ENCODE measurements at regions not wholly inside any gene's neighbourhood (a gene's known extent, or its start where the extent isn't known, plus 50 kb on each side); places are given as distances from the start of the nearest gene placed in this dataset.

- DNase-seq (ENCODE audit: low read depth), result no peak
- H3K4me3 ChIP-seq (replicated peaks; ENCODE audit: low read depth, low read length), result no peak overlapping the region
- no peak for TF ChIP-seq CTCF (IDR thresholded peaks at IDR 0.05; ENCODE audit: low read length, missing control alignments)
Observed at GRCh38 chr4:157674699-157675098, 454.2 kb downstream of the GRIA2 start.

- TF ChIP-seq CTCF (IDR thresholded peaks at IDR 0.05; ENCODE audit: low read length, missing control alignments), result no peak
- no peak for DNase-seq (ENCODE audit: low read depth)
- no peak overlapping the region for H3K4me3 ChIP-seq (replicated peaks; ENCODE audit: low read depth, low read length)
Observed at GRCh38 chr4:157667836-157668235, 447.3 kb downstream of the GRIA2 start.

- TF ChIP-seq CTCF (IDR thresholded peaks at IDR 0.05; ENCODE audit: low read length, missing control alignments), result no peak
- peak; percentile 60 for DNase-seq (ENCODE audit: low read depth)
- H3K4me3 ChIP-seq (replicated peaks; ENCODE audit: low read depth, low read length), result no peak overlapping the region
Observed at GRCh38 chr4:157664726-157665125, 444.2 kb downstream of the GRIA2 start.

GRCh38 chr4:157655096-157655809, 434.7 kb downstream of the GRIA2 start:
- DNase-seq (ENCODE audit: low read depth), result no peak
- no peak for TF ChIP-seq CTCF (IDR thresholded peaks at IDR 0.05; ENCODE audit: low read length, missing control alignments)
- H3K4me3 ChIP-seq (replicated peaks; ENCODE audit: low read depth, low read length), result no peak overlapping the region

- TF ChIP-seq CTCF (IDR thresholded peaks at IDR 0.05; ENCODE audit: low read length, missing control alignments), result no peak
- no peak for DNase-seq (ENCODE audit: low read depth)
- H3K4me3 ChIP-seq (replicated peaks; ENCODE audit: low read depth, low read length), result no peak overlapping the region
Observed at GRCh38 chr4:157643257-157643656, 422.7 kb downstream of the GRIA2 start.

- no peak overlapping the region for H3K4me3 ChIP-seq (replicated peaks; ENCODE audit: low read depth, low read length)
- TF ChIP-seq CTCF (IDR thresholded peaks at IDR 0.05; ENCODE audit: low read length, missing control alignments), result no peak
- no peak for DNase-seq (ENCODE audit: low read depth)
Observed at GRCh38 chr4:157634057-157634456, 413.5 kb downstream of the GRIA2 start.

All from fibroblast of pulmonary artery (primary cell).